Spleen (tissue), 7 donors: ENCODE measurements at regions not wholly inside any gene's neighbourhood (a gene's known extent, or its start where the extent isn't known, plus 50 kb on each side); places are given as distances from the start of the nearest gene placed in this dataset.

ENCODE experiments used
- CTCF ChIP-seq, 11 experiments: fragments of 200-600 bp in 7 of 11; fragments of 450-650 bp in 4 of 11; sonication (generic) in 4 of 11; IDR thresholded peaks in 8 of 11; conservative IDR thresholded peaks in 3 of 11; 1 replicate in 7 of 11; 2 replicates in 4 of 11; pipeline versions ENCODE4 v1.4.0 to v1.8.0; 2016 to 2021; ENCODE audit warnings: antibody characterized with exemption in 11 of 11, inconsistent platforms in 4 of 11, mild to moderate bottlenecking in 1 of 11
- POLR2A ChIP-seq, 3 donors: fragments of 450-650 bp; IDR thresholded peaks; one replicate each; pipeline ENCODE4 v1.5.1; 2017; ENCODE audit warnings: antibody characterized with exemption in 3 of 3, mild to moderate bottlenecking in 1 of 3
- donor health status: DM: no; HTN: no; CAD: no; lungs with moderate emphysema.
- donor health status: DM: no; HTN: no; CAD: no.
- donor health status: DM: no; HTN: no; CAD: no.

DNA sequence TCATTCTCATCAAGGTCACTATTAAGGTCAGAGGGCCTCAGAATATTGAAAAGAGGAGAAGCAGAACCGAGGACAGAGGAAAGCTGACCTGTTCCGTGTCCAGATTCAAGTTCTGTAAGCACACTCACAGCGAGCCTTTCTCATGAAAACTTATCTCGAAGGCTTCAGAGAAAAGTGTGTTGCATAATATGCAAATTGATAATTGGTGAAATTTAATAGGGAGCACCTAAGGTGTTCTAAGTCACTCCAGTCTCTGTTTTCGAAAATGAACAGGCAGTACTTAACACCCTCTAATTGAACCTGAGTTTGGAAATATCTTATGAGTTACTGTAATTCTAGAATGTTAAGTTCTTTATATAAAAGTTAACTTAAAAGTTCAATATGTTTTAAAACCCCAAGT is 181.2 kb upstream of the PDE10A start:
- TF ChIP-seq POLR2A (IDR thresholded peaks at IDR 0.05) (no peak), CTCF (IDR thresholded peaks at IDR 0.05 in 8 of 11, conservative IDR thresholded peaks at IDR 0.05 in 3 of 11) (no peak)
